Loucy (cell line): ENCODE measurements at regions not wholly inside any gene's neighbourhood (a gene's known extent, or its start where the extent isn't known, plus 50 kb on each side); places are given as distances from the start of the nearest gene placed in this dataset.

Source experiments
- CTCF ChIP-seq: fragments of 200-600 bp; sonication (generic); conservative IDR thresholded peaks from 2 replicates; pipeline ENCODE4 v1.5.1; 2014; ENCODE audit warnings: mild to moderate bottlenecking, antibody characterized with exemption, low read length
- EZH2phosphoT487 ChIP-seq: fragments of 200-600 bp; IDR thresholded peaks from 2 replicates; pipeline ENCODE4 v1.6.1; 2018; ENCODE audit warnings: antibody characterized with exemption, mild to moderate bottlenecking, moderate library complexity, borderline replicate concordance

GRCh38 chr6:14912706-14913105 is 333.2 kb upstream of the JARID2 start:
- no peak for TF ChIP-seq CTCF
- no peak for TF ChIP-seq EZH2phosphoT487
